ENCODE measurements at regions not wholly inside any gene's neighbourhood (a gene's known extent, or its start where the extent isn't known, plus 50 kb on each side); places are given as distances from the start of the nearest gene placed in this dataset.

DNA sequence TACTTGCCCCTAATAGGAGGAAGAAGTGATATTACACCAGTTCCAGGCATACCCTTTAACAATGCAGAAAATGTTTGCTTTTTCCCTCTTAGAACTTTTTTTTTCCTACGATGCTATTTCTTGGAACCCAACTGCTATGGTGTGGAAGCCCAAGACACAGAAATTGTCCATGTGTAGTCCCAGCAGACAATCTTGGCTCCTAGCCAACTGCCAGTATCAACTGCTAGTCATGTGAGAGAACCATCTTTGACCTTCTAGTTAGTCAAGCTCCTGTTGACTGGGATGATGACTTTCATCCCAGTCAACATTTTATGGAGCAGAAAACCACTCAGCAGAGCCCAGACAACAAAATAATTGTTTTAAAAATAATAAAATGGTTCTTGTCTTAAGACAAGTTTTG is 532.4 kb downstream of the TLR4 start:
- TF ChIP-seq HOXA7 (CRISPR knock-in tag; IDR thresholded peaks at IDR 0.05; ENCODE audit: borderline replicate concordance) = no peak
- TF ChIP-seq ZFP3 (tag by site-specific recombination; IDR thresholded peaks at IDR 0.05; ENCODE audit: low read depth) = no peak
- TF ChIP-seq, protein P1, sequence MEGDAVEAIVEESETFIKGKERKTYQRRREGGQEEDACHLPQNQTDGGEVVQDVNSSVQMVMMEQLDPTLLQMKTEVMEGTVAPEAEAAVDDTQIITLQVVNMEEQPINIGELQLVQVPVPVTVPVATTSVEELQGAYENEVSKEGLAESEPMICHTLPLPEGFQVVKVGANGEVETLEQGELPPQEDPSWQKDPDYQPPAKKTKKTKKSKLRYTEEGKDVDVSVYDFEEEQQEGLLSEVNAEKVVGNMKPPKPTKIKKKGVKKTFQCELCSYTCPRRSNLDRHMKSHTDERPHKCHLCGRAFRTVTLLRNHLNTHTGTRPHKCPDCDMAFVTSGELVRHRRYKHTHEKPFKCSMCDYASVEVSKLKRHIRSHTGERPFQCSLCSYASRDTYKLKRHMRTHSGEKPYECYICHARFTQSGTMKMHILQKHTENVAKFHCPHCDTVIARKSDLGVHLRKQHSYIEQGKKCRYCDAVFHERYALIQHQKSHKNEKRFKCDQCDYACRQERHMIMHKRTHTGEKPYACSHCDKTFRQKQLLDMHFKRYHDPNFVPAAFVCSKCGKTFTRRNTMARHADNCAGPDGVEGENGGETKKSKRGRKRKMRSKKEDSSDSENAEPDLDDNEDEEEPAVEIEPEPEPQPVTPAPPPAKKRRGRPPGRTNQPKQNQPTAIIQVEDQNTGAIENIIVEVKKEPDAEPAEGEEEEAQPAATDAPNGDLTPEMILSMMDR (tag by site-specific recombination; IDR thresholded peaks at IDR 0.05) = no peak
- TF ChIP-seq SALL2 (tag by site-specific recombination; IDR thresholded peaks at IDR 0.05; ENCODE audit: borderline replicate concordance) = no peak
- TF ChIP-seq ZEB2 (tag by site-specific recombination; IDR thresholded peaks at IDR 0.05) = no peak
- TF ChIP-seq SP2 (tag by site-specific recombination; IDR thresholded peaks at IDR 0.05) = no peak
- no peak for TF ChIP-seq ZFP37 (tag by site-specific recombination; IDR thresholded peaks at IDR 0.05)
- TF ChIP-seq, protein P2, sequence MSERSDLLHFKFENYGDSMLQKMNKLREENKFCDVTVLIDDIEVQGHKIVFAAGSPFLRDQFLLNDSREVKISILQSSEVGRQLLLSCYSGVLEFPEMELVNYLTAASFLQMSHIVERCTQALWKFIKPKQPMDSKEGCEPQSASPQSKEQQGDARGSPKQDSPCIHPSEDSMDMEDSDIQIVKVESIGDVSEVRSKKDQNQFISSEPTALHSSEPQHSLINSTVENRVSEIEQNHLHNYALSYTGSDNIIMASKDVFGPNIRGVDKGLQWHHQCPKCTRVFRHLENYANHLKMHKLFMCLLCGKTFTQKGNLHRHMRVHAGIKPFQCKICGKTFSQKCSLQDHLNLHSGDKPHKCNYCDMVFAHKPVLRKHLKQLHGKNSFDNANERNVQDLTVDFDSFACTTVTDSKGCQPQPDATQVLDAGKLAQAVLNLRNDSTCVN (tag by site-specific recombination; optimal IDR thresholded peaks at IDR 0.05) = no peak
- TF ChIP-seq ZNF560 (tag by site-specific recombination; IDR thresholded peaks at IDR 0.05; ENCODE audit: borderline replicate concordance) = no peak
- TF ChIP-seq ZNF175 (tag by site-specific recombination; IDR thresholded peaks at IDR 0.05) = no peak
- TF ChIP-seq, protein P3, sequence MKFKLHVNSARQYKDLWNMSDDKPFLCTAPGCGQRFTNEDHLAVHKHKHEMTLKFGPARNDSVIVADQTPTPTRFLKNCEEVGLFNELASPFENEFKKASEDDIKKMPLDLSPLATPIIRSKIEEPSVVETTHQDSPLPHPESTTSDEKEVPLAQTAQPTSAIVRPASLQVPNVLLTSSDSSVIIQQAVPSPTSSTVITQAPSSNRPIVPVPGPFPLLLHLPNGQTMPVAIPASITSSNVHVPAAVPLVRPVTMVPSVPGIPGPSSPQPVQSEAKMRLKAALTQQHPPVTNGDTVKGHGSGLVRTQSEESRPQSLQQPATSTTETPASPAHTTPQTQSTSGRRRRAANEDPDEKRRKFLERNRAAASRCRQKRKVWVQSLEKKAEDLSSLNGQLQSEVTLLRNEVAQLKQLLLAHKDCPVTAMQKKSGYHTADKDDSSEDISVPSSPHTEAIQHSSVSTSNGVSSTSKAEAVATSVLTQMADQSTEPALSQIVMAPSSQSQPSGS (tag by site-specific recombination; IDR thresholded peaks at IDR 0.05; ENCODE audit: low read depth) = no peak
- TF ChIP-seq, protein P4, sequence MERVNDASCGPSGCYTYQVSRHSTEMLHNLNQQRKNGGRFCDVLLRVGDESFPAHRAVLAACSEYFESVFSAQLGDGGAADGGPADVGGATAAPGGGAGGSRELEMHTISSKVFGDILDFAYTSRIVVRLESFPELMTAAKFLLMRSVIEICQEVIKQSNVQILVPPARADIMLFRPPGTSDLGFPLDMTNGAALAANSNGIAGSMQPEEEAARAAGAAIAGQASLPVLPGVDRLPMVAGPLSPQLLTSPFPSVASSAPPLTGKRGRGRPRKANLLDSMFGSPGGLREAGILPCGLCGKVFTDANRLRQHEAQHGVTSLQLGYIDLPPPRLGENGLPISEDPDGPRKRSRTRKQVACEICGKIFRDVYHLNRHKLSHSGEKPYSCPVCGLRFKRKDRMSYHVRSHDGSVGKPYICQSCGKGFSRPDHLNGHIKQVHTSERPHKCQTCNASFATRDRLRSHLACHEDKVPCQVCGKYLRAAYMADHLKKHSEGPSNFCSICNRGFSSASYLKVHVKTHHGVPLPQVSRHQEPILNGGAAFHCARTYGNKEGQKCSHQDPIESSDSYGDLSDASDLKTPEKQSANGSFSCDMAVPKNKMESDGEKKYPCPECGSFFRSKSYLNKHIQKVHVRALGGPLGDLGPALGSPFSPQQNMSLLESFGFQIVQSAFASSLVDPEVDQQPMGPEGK (tag by site-specific recombination; IDR thresholded peaks at IDR 0.05) = no peak
- TF ChIP-seq ZNF274 (IDR thresholded peaks at IDR 0.05; ENCODE audit: low read length) = no peak
- no peak for TF ChIP-seq ZNF274 (tag by site-specific recombination; IDR thresholded peaks at IDR 0.05; ENCODE audit: borderline replicate concordance)
- TF ChIP-seq ZNF157 (tag by site-specific recombination; IDR thresholded peaks at IDR 0.05) = no peak

Data from HEK293 (cell line).